HL-60 (cell line): ENCODE measurements at regions not wholly inside any gene's neighbourhood (a gene's known extent, or its start where the extent isn't known, plus 50 kb on each side); places are given as distances from the start of the nearest gene placed in this dataset.

Experiments used
- DNase-seq, 2 experiments: peaks; one replicate each; pipeline ENCODE4 v3.0.0-alpha.2; 2010 to 2020; ENCODE audit warnings: low read depth in 1 of 2, low spot score in 1 of 2
- H3K27ac ChIP-seq: fragments of 250-450 bp; sonication (Bioruptor Pico); replicated peaks from 2 replicates; pipeline ENCODE4 v1.5.1; 2020; ENCODE audit warnings: mild to moderate bottlenecking, moderate library complexity
- H3K27me3 ChIP-seq: fragments of 250-450 bp; sonication (Bioruptor Pico); 2 replicates; pipeline ENCODE4 v1.5.1; 2021; ENCODE audit warnings: mild to moderate bottlenecking, moderate library complexity; ENCODE audit not compliant: insufficient read depth, poor library complexity, severe bottlenecking
- H3K4me3 ChIP-seq: replicated peaks from 2 replicates; pipeline ENCODE4 v1.5.1; 2011; ENCODE audit warnings: mild to moderate bottlenecking, control low read depth, low read length; ENCODE audit not compliant: insufficient read depth
- GABPA ChIP-seq: IDR thresholded peaks from 2 replicates; pipeline ENCODE4 v1.6.1; 2012; ENCODE audit warnings: low read depth
- POLR2AphosphoS5 ChIP-seq: IDR thresholded peaks from 2 replicates; pipeline ENCODE4 v1.6.1; 2012; ENCODE audit warnings: low read depth
- SPI1 ChIP-seq: IDR thresholded peaks from 2 replicates; pipeline ENCODE4 v1.6.1; 2012; ENCODE audit warnings: low read depth, mild to moderate bottlenecking, borderline replicate concordance
- TF ChIP-seq, protein P1 (sequence below): IDR thresholded peaks from one replicate; pipeline ENCODE4 v1.5.1; 2011; ENCODE audit warnings: low read length, control low read depth, inconsistent platforms; ENCODE audit not compliant: insufficient read depth
- TF ChIP-seq, protein P2 (sequence below): IDR thresholded peaks from 2 replicates; pipeline ENCODE4 v1.6.1; 2012; ENCODE audit warnings: low read depth; ENCODE audit not compliant: insufficient replicate concordance

DNA sequence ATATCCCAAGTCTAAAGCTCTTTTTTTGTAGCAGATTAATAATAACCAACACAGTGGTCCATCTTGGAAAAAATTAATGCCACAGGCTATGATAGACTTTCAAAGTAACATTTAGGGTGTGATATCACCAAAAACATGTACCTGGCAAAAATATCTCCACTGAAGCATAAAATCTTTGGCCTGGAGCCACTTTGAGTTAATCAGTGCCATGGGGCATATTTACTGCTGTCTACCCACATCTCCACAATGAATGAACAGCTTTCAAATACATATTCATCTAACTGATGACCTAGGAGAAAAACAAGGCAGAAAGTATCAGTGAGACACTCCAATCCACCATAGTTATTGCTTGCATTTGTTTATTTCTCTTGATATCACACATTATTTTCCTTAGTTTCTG, 296.0 kb upstream of the MDFIC2 start:
- no peak for DNase-seq
- TF ChIP-seq, protein P1, sequence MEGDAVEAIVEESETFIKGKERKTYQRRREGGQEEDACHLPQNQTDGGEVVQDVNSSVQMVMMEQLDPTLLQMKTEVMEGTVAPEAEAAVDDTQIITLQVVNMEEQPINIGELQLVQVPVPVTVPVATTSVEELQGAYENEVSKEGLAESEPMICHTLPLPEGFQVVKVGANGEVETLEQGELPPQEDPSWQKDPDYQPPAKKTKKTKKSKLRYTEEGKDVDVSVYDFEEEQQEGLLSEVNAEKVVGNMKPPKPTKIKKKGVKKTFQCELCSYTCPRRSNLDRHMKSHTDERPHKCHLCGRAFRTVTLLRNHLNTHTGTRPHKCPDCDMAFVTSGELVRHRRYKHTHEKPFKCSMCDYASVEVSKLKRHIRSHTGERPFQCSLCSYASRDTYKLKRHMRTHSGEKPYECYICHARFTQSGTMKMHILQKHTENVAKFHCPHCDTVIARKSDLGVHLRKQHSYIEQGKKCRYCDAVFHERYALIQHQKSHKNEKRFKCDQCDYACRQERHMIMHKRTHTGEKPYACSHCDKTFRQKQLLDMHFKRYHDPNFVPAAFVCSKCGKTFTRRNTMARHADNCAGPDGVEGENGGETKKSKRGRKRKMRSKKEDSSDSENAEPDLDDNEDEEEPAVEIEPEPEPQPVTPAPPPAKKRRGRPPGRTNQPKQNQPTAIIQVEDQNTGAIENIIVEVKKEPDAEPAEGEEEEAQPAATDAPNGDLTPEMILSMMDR = no peak
- no peak for TF ChIP-seq GABPA
- Histone ChIP-seq H3K4me3 (no peak overlapping the region), H3K27me3 (no peaks in the 10 kb centered on the region), H3K27ac (no peak overlapping the region)

DNA sequence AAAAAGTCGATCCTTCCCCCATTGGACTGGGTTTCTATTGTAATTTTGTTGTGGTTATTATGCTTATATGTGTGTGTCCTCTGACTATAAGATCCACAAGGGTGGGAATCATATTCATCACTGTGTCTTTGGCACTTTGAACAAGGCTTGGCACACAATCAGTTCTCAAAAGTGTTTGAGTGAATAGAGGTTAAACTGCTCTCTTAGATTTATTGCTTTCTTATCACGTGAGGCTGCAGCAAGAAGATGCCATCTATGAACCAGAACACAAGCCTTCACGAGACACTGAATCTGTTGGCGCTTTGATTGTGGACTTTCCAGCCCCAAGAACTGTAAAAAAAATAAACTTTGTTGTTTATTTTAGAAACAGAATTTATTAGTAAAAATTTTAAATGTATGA, 295.0 kb upstream of the MDFIC2 start:
- DNase-seq = no peak
- Histone ChIP-seq H3K4me3 (no peak overlapping the region), H3K27me3 (no peaks in the 10 kb centered on the region), H3K27ac (no peak overlapping the region)
- TF ChIP-seq SPI1 = no peak
- no peak for TF ChIP-seq POLR2AphosphoS5
- TF ChIP-seq GABPA = no peak
- TF ChIP-seq, protein P1 = no peak
- TF ChIP-seq, protein P2, sequence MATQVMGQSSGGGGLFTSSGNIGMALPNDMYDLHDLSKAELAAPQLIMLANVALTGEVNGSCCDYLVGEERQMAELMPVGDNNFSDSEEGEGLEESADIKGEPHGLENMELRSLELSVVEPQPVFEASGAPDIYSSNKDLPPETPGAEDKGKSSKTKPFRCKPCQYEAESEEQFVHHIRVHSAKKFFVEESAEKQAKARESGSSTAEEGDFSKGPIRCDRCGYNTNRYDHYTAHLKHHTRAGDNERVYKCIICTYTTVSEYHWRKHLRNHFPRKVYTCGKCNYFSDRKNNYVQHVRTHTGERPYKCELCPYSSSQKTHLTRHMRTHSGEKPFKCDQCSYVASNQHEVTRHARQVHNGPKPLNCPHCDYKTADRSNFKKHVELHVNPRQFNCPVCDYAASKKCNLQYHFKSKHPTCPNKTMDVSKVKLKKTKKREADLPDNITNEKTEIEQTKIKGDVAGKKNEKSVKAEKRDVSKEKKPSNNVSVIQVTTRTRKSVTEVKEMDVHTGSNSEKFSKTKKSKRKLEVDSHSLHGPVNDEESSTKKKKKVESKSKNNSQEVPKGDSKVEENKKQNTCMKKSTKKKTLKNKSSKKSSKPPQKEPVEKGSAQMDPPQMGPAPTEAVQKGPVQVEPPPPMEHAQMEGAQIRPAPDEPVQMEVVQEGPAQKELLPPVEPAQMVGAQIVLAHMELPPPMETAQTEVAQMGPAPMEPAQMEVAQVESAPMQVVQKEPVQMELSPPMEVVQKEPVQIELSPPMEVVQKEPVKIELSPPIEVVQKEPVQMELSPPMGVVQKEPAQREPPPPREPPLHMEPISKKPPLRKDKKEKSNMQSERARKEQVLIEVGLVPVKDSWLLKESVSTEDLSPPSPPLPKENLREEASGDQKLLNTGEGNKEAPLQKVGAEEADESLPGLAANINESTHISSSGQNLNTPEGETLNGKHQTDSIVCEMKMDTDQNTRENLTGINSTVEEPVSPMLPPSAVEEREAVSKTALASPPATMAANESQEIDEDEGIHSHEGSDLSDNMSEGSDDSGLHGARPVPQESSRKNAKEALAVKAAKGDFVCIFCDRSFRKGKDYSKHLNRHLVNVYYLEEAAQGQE = no peak

DNA sequence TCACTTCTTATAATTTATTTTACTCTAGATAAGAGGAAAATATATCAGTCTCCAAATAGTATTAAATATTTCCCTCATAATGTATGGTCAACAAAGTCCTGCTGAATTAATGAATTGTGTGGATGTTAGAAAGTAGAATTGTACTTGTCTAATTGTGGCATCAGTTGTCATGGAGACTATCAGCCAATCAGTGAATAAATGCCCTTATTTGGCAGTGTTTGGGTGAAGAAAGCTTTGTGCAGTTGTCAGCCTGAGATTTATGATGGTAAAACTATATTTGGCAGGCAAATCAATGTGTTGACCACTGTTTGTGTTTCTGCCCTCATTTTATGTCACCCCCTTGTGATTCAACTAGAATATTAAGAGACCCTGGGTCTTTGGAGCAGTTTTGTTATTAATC, 293.6 kb upstream of the MDFIC2 start:
- Histone ChIP-seq H3K27me3 (no peaks in the 10 kb centered on the region), H3K27ac (no peak overlapping the region), H3K4me3 (no peak overlapping the region)
- TF ChIP-seq POLR2AphosphoS5 (no peak), SPI1 (no peak), GABPA (no peak)
- TF ChIP-seq, protein P1 = no peak
- TF ChIP-seq, protein P2 = no peak
- DNase-seq = no peak

DNA sequence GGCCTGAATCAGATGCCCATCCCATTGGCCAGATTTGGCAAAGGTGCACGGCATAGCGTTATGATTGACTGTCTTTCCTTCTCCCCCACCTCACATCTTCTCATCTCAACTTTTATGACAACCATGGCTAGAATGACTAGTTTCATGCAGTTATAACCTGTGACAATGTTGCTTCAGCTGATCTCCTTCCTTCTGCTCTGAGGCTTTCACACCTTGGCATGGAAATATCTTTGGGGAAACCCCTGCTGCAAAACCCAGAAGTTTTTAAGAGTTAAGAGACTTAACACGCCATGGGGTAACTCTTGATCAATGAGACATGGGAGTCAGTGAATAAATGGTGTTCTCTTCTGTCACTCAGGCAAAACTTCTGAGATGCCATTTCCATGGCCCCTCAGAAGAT, 290.7 kb upstream of the MDFIC2 start:
- DNase-seq = no peak
- H3K4me3 ChIP-seq = no peak overlapping the region
- no peak overlapping the region for H3K27ac ChIP-seq
- TF ChIP-seq GABPA (no peak), POLR2AphosphoS5 (no peak), SPI1 (no peak)
- TF ChIP-seq, protein P1 = no peak
- TF ChIP-seq, protein P2 = no peak
- H3K27me3 ChIP-seq = peaks cover 3% of the 10 kb centered on the region
